Pancreas (tissue), 10 donors: ENCODE measurements at regions not wholly inside any gene's neighbourhood (a gene's known extent, or its start where the extent isn't known, plus 50 kb on each side); places are given as distances from the start of the nearest gene placed in this dataset.

Experiments used
- ATAC-seq, 4 donors: fragments of 200-7000 bp; cut with Tn5 transposase; one replicate each; pipeline versions ENCODE4 v1.8.0 to v1.9.1; 2020; ENCODE audit warnings: mild to moderate bottlenecking in 4 of 4, moderate library complexity in 4 of 4
- DNase-seq, 6 donors: peaks; one replicate each; pipeline ENCODE4 v3.0.0-alpha.2; 2020
- FAIRE-seq: peaks from 2 replicates; lab custom pipeline; 2012; peaks lifted over from hg19 to GRCh38; lab: Jason Lieb, UNC
- H3K27ac ChIP-seq, 4 donors: fragments of 200-600 bp; sonication (generic); 1 replicate in 3 of 4; 2 replicates in 1 of 4; pipeline versions ENCODE4 v1.5.0 to v1.8.0; 2020
- H3K27me3 ChIP-seq, 4 donors: fragments of 200-600 bp; one replicate each; pipeline ENCODE4 v1.8.0; 2021
- H3K36me3 ChIP-seq, 3 donors: fragments of 200-600 bp; sonication (generic) in 1 of 3; one replicate each; pipeline versions ENCODE4 v1.5.0 to v1.8.0; 2020 to 2021
- H3K4me1 ChIP-seq, 3 donors: fragments of 200-600 bp; one replicate each; pipeline ENCODE4 v1.8.0; 2021
- H3K4me3 ChIP-seq, 4 donors: fragments of 200-600 bp; sonication (generic) in 2 of 4; one replicate each; pipeline versions ENCODE4 v1.5.0 to v1.8.0; 2020 to 2021
- H3K9me3 ChIP-seq, 4 donors: fragments of 200-600 bp; one replicate each; pipeline ENCODE4 v1.8.0; 2021
- WGBS, 2 donors: extraction: QIAGEN DNeasy Blood & Tissue Kit; methylation state at CpG; one replicate each; pipeline ENCODE4 v1.1.7; 2013; 5-methylcytosine and 5-hydroxymethylcytosine counted together
- intact Hi-C, 3 donors: fragments of 100-400 bp; cut with DNase I; formaldehyde crosslinking; loops; one replicate each; pipeline versions ENCODE4 v1.11.1 to v1.14.2; 2022
- TF ChIP-seq, protein P1 (sequence below), 4 donors: fragments of 200-600 bp; sonication (generic) in 3 of 4; IDR thresholded peaks; one replicate each; pipeline versions ENCODE4 v1.5.0 to v1.8.0; 2021; ENCODE audit warnings: antibody characterized with exemption in 4 of 4
- donor health status: healthy with polysubstance abuse.
- donor health status: DM: no; HTN: no; CAD: no; lungs with moderate emphysema.
- donor health status: DM: no; HTN: no; CAD: no.
- donor health status: control.
- donor health status: control.
- donor health status: Bipolar disorder and iron deficiency.
- donor health status: DM: yes; HTN: yes; CAD: no.
- donor health status: DM: no; HTN: no; CAD: no.
- donor health status: DM: no; HTN: no; CAD: no.
- donor health status: DM: yes; HTN: yes; CAD: no.

DNA sequence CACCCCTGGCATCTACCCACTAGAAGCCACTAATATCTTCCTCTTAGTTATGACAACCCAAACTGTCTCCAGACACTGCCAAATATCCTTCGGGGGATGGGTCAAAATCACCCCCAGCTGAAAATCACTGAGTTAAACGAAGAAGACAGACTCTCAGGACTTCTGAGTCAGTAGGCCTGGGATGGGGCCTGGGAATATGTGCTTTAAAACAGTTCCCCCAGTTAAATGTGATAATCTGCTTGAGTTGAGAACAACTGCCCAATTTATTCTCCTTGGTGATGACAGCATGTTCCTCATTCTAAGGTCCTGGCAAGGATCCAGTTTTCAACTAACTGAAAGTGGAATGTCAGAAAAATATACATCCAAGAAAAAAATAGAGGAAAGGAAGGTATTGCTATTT, 52.4 kb downstream of the CBLL2 start:
- WGBS, 2 donors: 47 to 64% methylated on average over 2 of the region's 2 CpGs
- Histone ChIP-seq H3K4me3 (no peak overlapping the region), H3K4me1 (no peaks in the 10 kb centered on the region), H3K9me3 (no peaks in the 10 kb centered on the region), H3K27me3 (peaks cover 0 to 6% (median 0%) of the 10 kb centered on the region in 4 donors), H3K36me3 (no peaks in the 10 kb centered on the region), H3K27ac (no peak overlapping the region)
- DNase-seq: no peak
- FAIRE-seq: no peak
- TF ChIP-seq, protein P1, sequence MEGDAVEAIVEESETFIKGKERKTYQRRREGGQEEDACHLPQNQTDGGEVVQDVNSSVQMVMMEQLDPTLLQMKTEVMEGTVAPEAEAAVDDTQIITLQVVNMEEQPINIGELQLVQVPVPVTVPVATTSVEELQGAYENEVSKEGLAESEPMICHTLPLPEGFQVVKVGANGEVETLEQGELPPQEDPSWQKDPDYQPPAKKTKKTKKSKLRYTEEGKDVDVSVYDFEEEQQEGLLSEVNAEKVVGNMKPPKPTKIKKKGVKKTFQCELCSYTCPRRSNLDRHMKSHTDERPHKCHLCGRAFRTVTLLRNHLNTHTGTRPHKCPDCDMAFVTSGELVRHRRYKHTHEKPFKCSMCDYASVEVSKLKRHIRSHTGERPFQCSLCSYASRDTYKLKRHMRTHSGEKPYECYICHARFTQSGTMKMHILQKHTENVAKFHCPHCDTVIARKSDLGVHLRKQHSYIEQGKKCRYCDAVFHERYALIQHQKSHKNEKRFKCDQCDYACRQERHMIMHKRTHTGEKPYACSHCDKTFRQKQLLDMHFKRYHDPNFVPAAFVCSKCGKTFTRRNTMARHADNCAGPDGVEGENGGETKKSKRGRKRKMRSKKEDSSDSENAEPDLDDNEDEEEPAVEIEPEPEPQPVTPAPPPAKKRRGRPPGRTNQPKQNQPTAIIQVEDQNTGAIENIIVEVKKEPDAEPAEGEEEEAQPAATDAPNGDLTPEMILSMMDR (IDR thresholded peaks at IDR 0.05): no peak
- intact Hi-C loops: no loop called here
- no peak for ATAC-seq

DNA sequence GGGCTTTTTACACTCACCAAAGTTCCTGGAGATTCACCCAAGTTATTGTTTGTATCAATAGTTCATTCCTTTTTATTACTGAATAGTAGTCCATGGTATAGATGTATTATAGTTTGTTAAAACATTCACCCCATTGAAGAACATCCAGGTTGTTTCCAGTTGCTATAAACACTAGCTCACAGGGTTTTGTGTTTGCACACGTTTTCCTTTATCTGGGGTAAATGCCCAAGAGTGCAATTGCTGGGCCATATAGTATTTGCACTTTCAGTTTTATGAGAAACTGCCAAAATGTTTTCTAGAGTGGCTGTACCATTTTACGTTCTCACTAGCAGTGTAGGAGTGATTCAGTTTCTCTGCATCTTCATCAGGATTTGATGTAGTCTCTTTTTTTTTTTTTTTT, 57.1 kb downstream of the CBLL2 start:
- Histone ChIP-seq H3K36me3 (no peaks in the 10 kb centered on the region), H3K4me1 (no peaks in the 10 kb centered on the region), H3K27ac (no peak overlapping the region), H3K9me3 (no peaks in the 10 kb centered on the region), H3K27me3 (peaks cover 0 to 11% (median 0%) of the 10 kb centered on the region in 4 donors), H3K4me3 (no peak overlapping the region)
- ATAC-seq (no peak), FAIRE-seq (no peak), DNase-seq (no peak)
- TF ChIP-seq, protein P1 (IDR thresholded peaks at IDR 0.05): no peak
- 36 to 39% methylated on average over 2 of the region's 2 CpGs for WGBS, 2 donors
- intact Hi-C loops: no loop called here

DNA sequence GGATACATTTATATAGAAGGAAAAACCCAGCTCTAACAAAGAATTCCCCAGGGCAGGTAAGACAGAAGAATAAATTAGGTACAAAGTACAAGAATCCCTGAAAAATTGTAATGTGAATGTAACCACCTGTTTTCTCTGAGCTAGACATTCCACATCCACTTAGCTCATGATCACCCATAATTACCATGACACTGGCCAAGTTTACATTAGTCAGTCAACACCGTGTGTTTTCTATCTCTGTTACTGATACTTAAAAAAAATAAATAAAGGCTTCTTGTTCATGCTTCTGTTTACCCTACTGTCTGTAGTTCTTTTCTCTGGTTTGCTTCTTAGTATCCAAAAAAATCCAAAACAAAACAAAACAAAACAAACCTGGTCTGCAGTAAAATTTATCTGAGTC, 66.0 kb downstream of the CBLL2 start:
- no peak for DNase-seq
- no peaks in the 10 kb centered on the region for H3K9me3 ChIP-seq

DNA sequence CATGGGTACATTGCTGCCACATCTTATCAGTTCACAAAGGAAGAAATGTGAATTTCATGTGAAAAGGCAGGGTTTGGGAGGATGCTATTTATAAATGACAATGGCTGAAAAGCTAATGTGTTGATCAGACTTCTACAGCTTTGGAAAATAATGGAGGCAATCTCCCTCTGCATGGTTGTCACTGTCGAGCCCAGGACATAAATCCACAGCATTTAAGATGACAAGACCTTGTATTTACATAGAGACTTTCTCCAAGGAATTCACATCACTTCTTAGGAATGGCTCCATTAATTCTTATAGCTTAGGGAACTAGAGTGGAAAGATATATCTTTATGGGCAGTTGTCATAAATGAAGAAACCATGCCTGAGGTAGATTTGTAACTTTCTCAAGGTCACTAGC, 66.7 kb downstream of the CBLL2 start:
- intact Hi-C loops: no loop called here
- no peak for FAIRE-seq
- Histone ChIP-seq H3K4me1 (no peaks in the 10 kb centered on the region), H3K27ac (no peak overlapping the region), H3K36me3 (no peaks in the 10 kb centered on the region), H3K4me3 (no peak overlapping the region), H3K27me3 (no peaks in the 10 kb centered on the region), H3K9me3 (no peaks in the 10 kb centered on the region)
- no peak for ATAC-seq
- TF ChIP-seq, protein P1 (IDR thresholded peaks at IDR 0.05): no peak
- DNase-seq: no peak
- 39 to 50% methylated on average over 1 of the region's 1 CpG for WGBS, 2 donors

More for the DNA sequence above, 66.0 kb downstream of the CBLL2 start:
- FAIRE-seq (no peak), ATAC-seq (peak in 1 of 4 donors; percentile 25)
- no peaks in the 10 kb centered on the region for H3K27me3 ChIP-seq
- H3K36me3 ChIP-seq: no peaks in the 10 kb centered on the region
- intact Hi-C loops: no loop called here
- no peak overlapping the region for H3K27ac ChIP-seq
- H3K4me1 ChIP-seq: no peaks in the 10 kb centered on the region
- no peak overlapping the region for H3K4me3 ChIP-seq
- TF ChIP-seq, protein P1 (IDR thresholded peaks at IDR 0.05): no peak
- 3 to 6% methylated on average over 1 of the region's 1 CpG for WGBS, 2 donors

DNA sequence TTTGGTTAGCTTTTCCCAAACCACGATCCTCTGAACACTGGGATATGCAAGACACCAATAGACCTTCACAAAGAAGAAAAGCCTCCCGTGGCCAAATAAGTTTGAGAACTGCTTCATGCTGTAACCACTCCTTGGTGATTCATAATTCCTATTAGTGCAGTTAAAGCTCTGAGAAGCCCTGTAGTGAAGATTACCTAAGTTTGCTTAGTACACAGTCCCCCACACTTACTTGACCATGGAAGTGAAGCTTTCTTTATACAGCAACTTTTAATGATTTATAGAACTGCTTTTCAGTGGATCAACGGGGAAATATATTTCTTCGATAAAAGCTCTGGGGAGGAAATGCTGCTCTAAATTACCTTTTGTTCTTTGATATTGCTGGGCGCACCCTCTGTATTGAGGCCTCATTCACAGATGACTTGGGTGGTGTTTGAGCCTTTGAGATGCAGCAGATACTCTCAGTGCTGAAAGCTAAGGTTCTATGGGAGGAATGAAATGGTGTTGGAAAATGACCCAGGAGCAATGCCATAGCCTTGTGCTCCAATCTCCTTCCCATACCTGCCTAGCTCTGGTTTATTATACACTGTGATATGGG, 67.4 kb downstream of the CBLL2 start:
- WGBS, 2 donors: 75% methylated on average over 5 of the region's 5 CpGs
- DNase-seq: no peak
- TF ChIP-seq, protein P1 (IDR thresholded peaks at IDR 0.05): no peak
- no peaks in the 10 kb centered on the region for H3K27me3 ChIP-seq
- intact Hi-C loops: no loop called here
- no peak for FAIRE-seq
- no peak overlapping the region for H3K4me3 ChIP-seq
- H3K36me3 ChIP-seq: no peaks in the 10 kb centered on the region
- no peak for ATAC-seq
- no peak overlapping the region for H3K27ac ChIP-seq
- H3K9me3 ChIP-seq: no peaks in the 10 kb centered on the region
- H3K4me1 ChIP-seq: no peaks in the 10 kb centered on the region
